Ascending aorta (tissue), 2 donors: ENCODE measurements at regions not wholly inside any gene's neighbourhood (a gene's known extent, or its start where the extent isn't known, plus 50 kb on each side); places are given as distances from the start of the nearest gene placed in this dataset.
"Not testable (repeated sequence)": the region's sequence is repeated elsewhere in the genome, so short reads cannot be mapped to it uniquely, and the experiment has no call there.

Source experiments
- DNase-seq, 2 donors: peaks; one replicate each; pipeline ENCODE4 v3.0.0-alpha.2; 2019; ENCODE audit warnings: low spot score in 2 of 2
- H3K27ac ChIP-seq, 2 donors: fragments of 200-600 bp; sonication (generic); one replicate each; pipeline ENCODE4 v1.5.1; 2016 to 2017; ENCODE audit warnings: mild to moderate bottlenecking in 1 of 2
- H3K27me3 ChIP-seq: fragments of 200-600 bp; sonication (generic); one replicate; pipeline ENCODE4 v1.5.1; 2017
- H3K36me3 ChIP-seq, 2 donors: fragments of 200-600 bp; sonication (generic); one replicate each; pipeline ENCODE4 v1.5.1; 2016
- H3K4me1 ChIP-seq, 2 donors: fragments of 200-600 bp; sonication (generic); one replicate each; pipeline ENCODE4 v1.5.1; 2016 to 2017; ENCODE audit warnings: mild to moderate bottlenecking in 1 of 2
- H3K4me3 ChIP-seq, 2 donors: fragments of 200-600 bp; sonication (generic); one replicate each; pipeline ENCODE4 v1.5.1; 2016 to 2017; ENCODE audit warnings: mild to moderate bottlenecking in 1 of 2
- H3K9me3 ChIP-seq, 2 donors: fragments of 200-600 bp; sonication (generic); one replicate each; pipeline ENCODE4 v1.5.1; 2016
- CTCF ChIP-seq, 3 experiments: fragments of 200-600 bp in 2 of 3; fragments of 450-650 bp in 1 of 3; sonication (generic) in 2 of 3; IDR thresholded peaks; one replicate each; pipeline ENCODE4 v1.5.1; 2016 to 2019; ENCODE audit warnings: antibody characterized with exemption in 3 of 3, mild to moderate bottlenecking in 1 of 3, moderate library complexity in 1 of 3
- intact Hi-C: fragments of 100-400 bp; cut with DNase I; formaldehyde crosslinking; loops from one replicate; pipeline ENCODE4 v1.15.1; 2023

GRCh38 chr15:79561982-79562381 lies 129.8 kb downstream of the MINAR1 start:
- intact Hi-C loops = no loop called here
- no peak overlapping the region for H3K27ac ChIP-seq
- no peak for DNase-seq
- no peaks in the 10 kb centered on the region for H3K9me3 ChIP-seq
- H3K27me3 ChIP-seq = no peaks in the 10 kb centered on the region
- no peak for TF ChIP-seq CTCF (IDR thresholded peaks at IDR 0.05)
- H3K4me1 ChIP-seq = no peaks in the 10 kb centered on the region
- H3K36me3 ChIP-seq = no peaks in the 10 kb centered on the region
- no peak overlapping the region for H3K4me3 ChIP-seq

- intact Hi-C loops = no loop called here
Measured at GRCh38 chr15:79562403-79562815, 130.3 kb downstream of the MINAR1 start.

GRCh38 chr15:79562899-79563298 lies 130.8 kb downstream of the MINAR1 start:
- Histone ChIP-seq H3K36me3 (no peaks in the 10 kb centered on the region), H3K27me3 (no peaks in the 10 kb centered on the region), H3K9me3 (no peaks in the 10 kb centered on the region), H3K4me3 (no peak overlapping the region), H3K4me1 (no peaks in the 10 kb centered on the region), H3K27ac (no peak overlapping the region)
- DNase-seq = no peak
- TF ChIP-seq CTCF (IDR thresholded peaks at IDR 0.05) = no peak
- intact Hi-C loops = no loop called here

More at GRCh38 chr15:79562403-79562815, 130.3 kb downstream of the MINAR1 start:
- H3K27me3 ChIP-seq = no peaks in the 10 kb centered on the region
- no peak for DNase-seq
- no peaks in the 10 kb centered on the region for H3K36me3 ChIP-seq
- H3K9me3 ChIP-seq = no peaks in the 10 kb centered on the region
- H3K27ac ChIP-seq = no peak overlapping the region
- no peak for TF ChIP-seq CTCF (IDR thresholded peaks at IDR 0.05)
- no peaks in the 10 kb centered on the region for H3K4me1 ChIP-seq
- no peak overlapping the region for H3K4me3 ChIP-seq

GRCh38 chr15:79570004-79570403 lies 137.9 kb downstream of the MINAR1 start:
- no peak for DNase-seq

GRCh38 chr15:79572691-79573404 lies 140.7 kb downstream of the MINAR1 start:
- intact Hi-C loops = no loop called here
- TF ChIP-seq CTCF (IDR thresholded peaks at IDR 0.05) = no peak
- no peaks in the 10 kb centered on the region for H3K4me1 ChIP-seq
- H3K27ac ChIP-seq = no peak overlapping the region
- no peaks in the 10 kb centered on the region for H3K27me3 ChIP-seq
- H3K36me3 ChIP-seq = no peaks in the 10 kb centered on the region
- no peak for DNase-seq
- H3K9me3 ChIP-seq = no peaks in the 10 kb centered on the region
- H3K4me3 ChIP-seq = no peak overlapping the region

More at GRCh38 chr15:79570004-79570403, 137.9 kb downstream of the MINAR1 start:
- Histone ChIP-seq H3K9me3 (no peaks in the 10 kb centered on the region), H3K27me3 (no peaks in the 10 kb centered on the region), H3K36me3 (no peaks in the 10 kb centered on the region), H3K4me1 (no peaks in the 10 kb centered on the region), H3K27ac (no peak overlapping the region), H3K4me3 (no peak overlapping the region)
- no peak for TF ChIP-seq CTCF (IDR thresholded peaks at IDR 0.05)
- intact Hi-C loops = no loop called here

- H3K4me3 ChIP-seq, DNase-seq, H3K27ac ChIP-seq, H3K4me1 ChIP-seq, intact Hi-C loops, H3K27me3 ChIP-seq, H3K9me3 ChIP-seq, H3K36me3 ChIP-seq: not testable (repeated sequence)
Measured at GRCh38 chr15:79574431-79575273, 142.5 kb downstream of the MINAR1 start.
